Endodermal cell (in vitro differentiated cells): ENCODE measurements at regions not wholly inside any gene's neighbourhood (a gene's known extent, or its start where the extent isn't known, plus 50 kb on each side); places are given as distances from the start of the nearest gene placed in this dataset.

Source experiments
- DNase-seq: peaks from one replicate; pipeline ENCODE4 v3.0.0-alpha.2; 2017
- H3K27ac ChIP-seq: 2 replicates; pipeline ENCODE4 v1.5.1; 2013; ENCODE audit warnings: mild to moderate bottlenecking, low read depth, low read length, moderate library complexity
- H3K27me3 ChIP-seq: 2 replicates; pipeline ENCODE4 v1.6.1; 2013; ENCODE audit warnings: mild to moderate bottlenecking, low read length, moderate library complexity; ENCODE audit not compliant: insufficient read depth, control insufficient read depth, poor library complexity, severe bottlenecking
- H3K36me3 ChIP-seq: 2 replicates; pipeline ENCODE4 v1.7.0; 2013; ENCODE audit warnings: mild to moderate bottlenecking, low read length, moderate library complexity; ENCODE audit not compliant: control insufficient read depth, insufficient read depth
- H3K4me1 ChIP-seq: one replicate; pipeline ENCODE4 v1.7.0; 2013; ENCODE audit warnings: low read length; ENCODE audit not compliant: control insufficient read depth, insufficient read depth
- H3K4me3 ChIP-seq: 2 replicates; pipeline ENCODE4 v1.5.1; 2013; ENCODE audit warnings: mild to moderate bottlenecking, low read length, moderate library complexity
- H3K9ac ChIP-seq: 2 replicates; pipeline ENCODE4 v1.6.1; 2013; ENCODE audit warnings: mild to moderate bottlenecking, low read length, moderate library complexity; ENCODE audit not compliant: poor library complexity, severe bottlenecking; ENCODE audit errors: extremely low read depth
- H3K9me3 ChIP-seq: 2 replicates; pipeline ENCODE4 v1.6.1; 2013; ENCODE audit warnings: mild to moderate bottlenecking, low read length, moderate library complexity; ENCODE audit not compliant: control insufficient read depth
- H3K27ac Mint-ChIP-seq: 2 replicates; pipeline ENCODE4 v1.8.0; 2020; ENCODE audit warnings: mixed read lengths
- H3K27me3 Mint-ChIP-seq: 2 replicates; pipeline ENCODE4 v1.8.0; 2021; ENCODE audit warnings: mild to moderate bottlenecking, mixed read lengths; ENCODE audit not compliant: insufficient read depth
- H3K36me3 Mint-ChIP-seq: 2 replicates; pipeline ENCODE4 v1.8.0; 2020; ENCODE audit warnings: low read depth, mixed read lengths
- H3K4me1 Mint-ChIP-seq: 2 replicates; pipeline ENCODE4 v1.8.0; 2020; ENCODE audit warnings: mixed read lengths
- H3K4me3 Mint-ChIP-seq: 2 replicates; pipeline ENCODE4 v1.8.0; 2020; ENCODE audit warnings: mild to moderate bottlenecking, moderate library complexity, mixed read lengths
- H3K9me3 Mint-ChIP-seq: 2 replicates; pipeline ENCODE4 v1.8.0; 2020; ENCODE audit warnings: mild to moderate bottlenecking, mixed read lengths
- whole genome bisulfite sequencing, 2 experiments: methylation state at CpG; one replicate each; pipeline versions ENCODE4 v1.1.5 to v1.1.7; 2013; ENCODE audit warnings: missing lambda C conversion rate in 2 of 2, mixed read lengths in 1 of 2; ENCODE audit not compliant: insufficient coverage in 1 of 2, insufficient read length in 1 of 2; 5-methylcytosine and 5-hydroxymethylcytosine counted together
- TF ChIP-seq, protein P1 (sequence below): fragments of 200-600 bp; sonication (generic); conservative IDR thresholded peaks from 2 replicates; pipeline ENCODE4 v1.5.0; 2021; ENCODE audit warnings: antibody characterized with exemption, mild to moderate bottlenecking

DNA sequence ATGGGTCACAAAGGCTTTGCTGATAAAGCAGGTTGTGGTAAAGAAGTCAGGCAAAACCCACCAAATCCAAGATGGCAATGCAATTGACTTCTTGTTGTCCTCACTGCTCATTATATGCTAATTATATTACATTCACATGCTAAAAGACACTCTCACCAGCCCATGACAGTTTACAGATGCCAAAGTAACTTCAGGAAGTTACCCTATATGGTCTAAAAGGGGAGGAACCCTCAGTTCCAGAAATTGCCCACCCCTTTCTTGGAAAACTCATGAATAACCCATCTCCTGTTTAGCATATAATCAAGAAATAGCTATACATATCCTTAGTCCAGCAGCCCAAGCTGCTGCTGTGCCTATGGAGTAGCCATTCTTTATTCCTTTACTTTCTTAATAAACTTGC is 501.1 kb downstream of the MEI4 start:
- peaks cover 31% of the 10 kb centered on the region for H3K4me1 Mint-ChIP-seq
- no peak for DNase-seq
- no peaks in the 10 kb centered on the region for H3K27me3 Mint-ChIP-seq
- TF ChIP-seq, protein P1, sequence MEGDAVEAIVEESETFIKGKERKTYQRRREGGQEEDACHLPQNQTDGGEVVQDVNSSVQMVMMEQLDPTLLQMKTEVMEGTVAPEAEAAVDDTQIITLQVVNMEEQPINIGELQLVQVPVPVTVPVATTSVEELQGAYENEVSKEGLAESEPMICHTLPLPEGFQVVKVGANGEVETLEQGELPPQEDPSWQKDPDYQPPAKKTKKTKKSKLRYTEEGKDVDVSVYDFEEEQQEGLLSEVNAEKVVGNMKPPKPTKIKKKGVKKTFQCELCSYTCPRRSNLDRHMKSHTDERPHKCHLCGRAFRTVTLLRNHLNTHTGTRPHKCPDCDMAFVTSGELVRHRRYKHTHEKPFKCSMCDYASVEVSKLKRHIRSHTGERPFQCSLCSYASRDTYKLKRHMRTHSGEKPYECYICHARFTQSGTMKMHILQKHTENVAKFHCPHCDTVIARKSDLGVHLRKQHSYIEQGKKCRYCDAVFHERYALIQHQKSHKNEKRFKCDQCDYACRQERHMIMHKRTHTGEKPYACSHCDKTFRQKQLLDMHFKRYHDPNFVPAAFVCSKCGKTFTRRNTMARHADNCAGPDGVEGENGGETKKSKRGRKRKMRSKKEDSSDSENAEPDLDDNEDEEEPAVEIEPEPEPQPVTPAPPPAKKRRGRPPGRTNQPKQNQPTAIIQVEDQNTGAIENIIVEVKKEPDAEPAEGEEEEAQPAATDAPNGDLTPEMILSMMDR: no peak
- no peaks in the 10 kb centered on the region for H3K27me3 ChIP-seq
- no peak overlapping the region for H3K27ac Mint-ChIP-seq
- peaks cover 9% of the 10 kb centered on the region for H3K9me3 Mint-ChIP-seq
- H3K4me3 ChIP-seq: peak overlapping the region; percentile 0
- H3K4me3 Mint-ChIP-seq: no peak overlapping the region
- peaks cover 3% of the 10 kb centered on the region for H3K36me3 Mint-ChIP-seq
- H3K4me1 ChIP-seq: peaks cover 5% of the 10 kb centered on the region
- no peak overlapping the region for H3K27ac ChIP-seq
- peaks cover 13% of the 10 kb centered on the region for H3K9me3 ChIP-seq
- H3K9ac ChIP-seq: no peak overlapping the region
- no peaks in the 10 kb centered on the region for H3K36me3 ChIP-seq

DNA sequence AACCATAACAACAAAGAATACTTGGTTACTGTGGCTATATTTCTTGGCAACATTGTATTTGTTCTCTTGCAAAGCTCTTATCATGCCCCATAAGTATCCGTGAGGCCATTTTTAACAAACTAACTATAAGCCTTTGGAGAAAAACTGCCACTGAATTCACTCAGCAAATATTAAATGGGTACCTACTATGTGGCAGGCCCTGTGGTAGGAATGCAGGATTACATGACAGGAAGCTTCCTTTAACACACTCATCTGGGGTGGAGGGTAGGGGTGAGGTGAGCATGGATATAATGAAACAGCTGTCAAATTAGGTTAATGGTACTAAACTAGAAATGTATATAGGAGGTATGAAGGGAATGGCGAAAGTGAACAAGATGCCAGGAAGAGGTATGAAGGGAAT is 504.8 kb downstream of the MEI4 start:
- TF ChIP-seq, protein P1: peak; percentile 66
- H3K9ac ChIP-seq: no peak overlapping the region
- no peaks in the 10 kb centered on the region for H3K36me3 Mint-ChIP-seq
- no peaks in the 10 kb centered on the region for H3K27me3 Mint-ChIP-seq
- H3K4me1 ChIP-seq: peaks cover 5% of the 10 kb centered on the region
- WGBS, 2 experiments: 93 to 96% methylated on average over 2 of the region's 2 CpGs
- H3K36me3 ChIP-seq: no peaks in the 10 kb centered on the region
- no peak overlapping the region for H3K27ac Mint-ChIP-seq
- H3K4me3 Mint-ChIP-seq: no peak overlapping the region
- DNase-seq: no peak
- no peaks in the 10 kb centered on the region for H3K27me3 ChIP-seq
- peaks cover 6% of the 10 kb centered on the region for H3K9me3 ChIP-seq
- no peak overlapping the region for H3K27ac ChIP-seq
- H3K4me3 ChIP-seq: no peak overlapping the region
- peaks cover 31% of the 10 kb centered on the region for H3K4me1 Mint-ChIP-seq
- peaks cover under 1% of the 10 kb centered on the region for H3K9me3 Mint-ChIP-seq

DNA sequence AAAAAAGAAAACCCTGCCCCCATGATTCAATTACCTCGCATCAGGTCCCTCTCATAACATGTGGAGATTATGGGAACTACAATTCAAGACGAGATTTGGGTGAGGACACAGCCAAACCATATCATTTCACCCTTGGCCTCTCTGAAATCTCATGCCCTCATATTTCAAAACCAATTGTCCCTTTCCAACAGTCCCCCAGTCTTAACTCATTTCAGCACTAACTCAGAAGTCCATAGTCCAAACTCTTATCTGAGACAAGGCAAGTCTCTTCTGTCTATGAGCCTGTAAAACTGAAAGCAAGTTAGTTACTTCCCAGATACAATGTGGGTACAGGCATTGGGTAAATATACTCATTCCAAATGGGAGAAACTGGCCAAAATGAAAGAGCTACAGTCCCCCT is 536.1 kb downstream of the MEI4 start:
- Histone ChIP-seq H3K36me3 (no peaks in the 10 kb centered on the region), H3K27me3 (no peaks in the 10 kb centered on the region), H3K9me3 (peaks cover 32% of the 10 kb centered on the region), H3K4me1 (no peaks in the 10 kb centered on the region), H3K27ac (no peak overlapping the region), H3K4me3 (no peak overlapping the region), H3K9ac (no peak overlapping the region)
- H3K27ac Mint-ChIP-seq: no peak overlapping the region
- TF ChIP-seq, protein P1: no peak
- no peak for DNase-seq
- WGBS, 2 experiments: 96 to 100% methylated on average over 2 of the region's 2 CpGs
- H3K9me3 Mint-ChIP-seq: peaks cover 47% of the 10 kb centered on the region
- H3K4me1 Mint-ChIP-seq: peaks cover 5% of the 10 kb centered on the region
- peaks cover 8% of the 10 kb centered on the region for H3K36me3 Mint-ChIP-seq
- peaks cover 72% of the 10 kb centered on the region for H3K27me3 Mint-ChIP-seq
- no peak overlapping the region for H3K4me3 Mint-ChIP-seq
